Glutamatergic neuron (in vitro differentiated cells): ENCODE measurements at regions not wholly inside any gene's neighbourhood (a gene's known extent, or its start where the extent isn't known, plus 50 kb on each side); places are given as distances from the start of the nearest gene placed in this dataset.
"Not testable (repeated sequence)": the region's sequence is repeated elsewhere in the genome, so short reads cannot be mapped to it uniquely, and the experiment has no call there.

Experiments
- DNase-seq: peaks from one replicate; pipeline ENCODE4 v3.0.0; 2022
- H3K27ac Mint-ChIP-seq: one replicate; pipeline ENCODE4 v1.8.0; 2020; ENCODE audit warnings: mild to moderate bottlenecking, mixed read lengths, inconsistent platforms; ENCODE audit not compliant: unreplicated experiment
- H3K27me3 Mint-ChIP-seq: one replicate; pipeline ENCODE4 v1.8.0; 2020; ENCODE audit warnings: mild to moderate bottlenecking, moderate library complexity, mixed read lengths, inconsistent platforms; ENCODE audit not compliant: unreplicated experiment
- H3K36me3 Mint-ChIP-seq: one replicate; pipeline ENCODE4 v1.8.0; 2020; ENCODE audit warnings: mild to moderate bottlenecking, mixed read lengths, inconsistent platforms; ENCODE audit not compliant: unreplicated experiment
- H3K4me1 Mint-ChIP-seq: one replicate; pipeline ENCODE4 v1.8.0; 2020; ENCODE audit warnings: mild to moderate bottlenecking, low read depth, mixed read lengths, inconsistent platforms; ENCODE audit not compliant: unreplicated experiment
- H3K4me3 Mint-ChIP-seq: one replicate; pipeline ENCODE4 v1.8.0; 2020; ENCODE audit warnings: mild to moderate bottlenecking, mixed read lengths, inconsistent platforms; ENCODE audit not compliant: unreplicated experiment
- H3K9me3 Mint-ChIP-seq: one replicate; pipeline ENCODE4 v1.8.0; 2020; ENCODE audit warnings: mild to moderate bottlenecking, moderate library complexity, mixed read lengths, inconsistent platforms; ENCODE audit not compliant: unreplicated experiment
- CTCF ChIP-seq: fragments of 200-600 bp; sonication (generic); IDR thresholded peaks from one replicate; pipeline ENCODE4 v1.5.0; 2021; ENCODE audit not compliant: partially characterized antibody, unreplicated experiment

- H3K27me3 Mint-ChIP-seq, result not testable (repeated sequence)
These were observed 88.8 kb downstream of the KCNJ18 start for GRCh38 chr17:21780919-21781665.

GRCh38 chr17:21781666-21782024 is 89.3 kb downstream of the KCNJ18 start:
- not testable (repeated sequence) for H3K9me3 Mint-ChIP-seq, DNase-seq, H3K4me1 Mint-ChIP-seq, H3K4me3 Mint-ChIP-seq, H3K36me3 Mint-ChIP-seq, H3K27me3 Mint-ChIP-seq, H3K27ac Mint-ChIP-seq

More at GRCh38 chr17:21780919-21781665, 88.8 kb downstream of the KCNJ18 start:
- not testable (repeated sequence) for H3K36me3 Mint-ChIP-seq, H3K9me3 Mint-ChIP-seq, DNase-seq, H3K4me3 Mint-ChIP-seq, H3K27ac Mint-ChIP-seq, H3K4me1 Mint-ChIP-seq

GRCh38 chr17:21782107-21782506 is 89.8 kb downstream of the KCNJ18 start:
- H3K9me3 Mint-ChIP-seq, result peaks cover 11% of the 10 kb centered on the region
- not testable (repeated sequence) for H3K27me3 Mint-ChIP-seq, H3K27ac Mint-ChIP-seq, H3K36me3 Mint-ChIP-seq, H3K4me1 Mint-ChIP-seq, DNase-seq, H3K4me3 Mint-ChIP-seq

GRCh38 chr17:21782604-21783003 is 90.3 kb downstream of the KCNJ18 start:
- not testable (repeated sequence) for H3K27me3 Mint-ChIP-seq, H3K4me3 Mint-ChIP-seq, DNase-seq, H3K36me3 Mint-ChIP-seq, H3K4me1 Mint-ChIP-seq, H3K27ac Mint-ChIP-seq
- H3K9me3 Mint-ChIP-seq, result peaks cover 12% of the 10 kb centered on the region

GRCh38 chr17:21783017-21783416 is 90.7 kb downstream of the KCNJ18 start:
- H3K36me3 Mint-ChIP-seq, H3K4me1 Mint-ChIP-seq, H3K27me3 Mint-ChIP-seq, H3K4me3 Mint-ChIP-seq, DNase-seq, H3K27ac Mint-ChIP-seq: not testable (repeated sequence)
- H3K9me3 Mint-ChIP-seq, result peaks cover 12% of the 10 kb centered on the region

GRCh38 chr17:21814272-21814671 is 121.9 kb downstream of the KCNJ18 start:
- Mint-ChIP-seq H3K36me3 (peaks cover 16% of the 10 kb centered on the region), H3K9me3 (peaks cover 26% of the 10 kb centered on the region)
- H3K27ac Mint-ChIP-seq, H3K4me3 Mint-ChIP-seq, H3K4me1 Mint-ChIP-seq, H3K27me3 Mint-ChIP-seq, DNase-seq: not testable (repeated sequence)

- Mint-ChIP-seq H3K36me3 (peaks cover 16% of the 10 kb centered on the region), H3K4me3 (no peak overlapping the region), H3K4me1 (no peaks in the 10 kb centered on the region), H3K27ac (no peak overlapping the region), H3K27me3 (peaks cover 5% of the 10 kb centered on the region), H3K9me3 (peaks cover 26% of the 10 kb centered on the region)
- TF ChIP-seq CTCF, result no peak
- no peak for DNase-seq
These were observed 122.5 kb downstream of the KCNJ18 start for GRCh38 chr17:21814776-21815175.

- no peak for DNase-seq
- Mint-ChIP-seq H3K9me3 (peaks cover 26% of the 10 kb centered on the region), H3K4me1 (no peaks in the 10 kb centered on the region), H3K27me3 (peaks cover 5% of the 10 kb centered on the region), H3K4me3 (no peak overlapping the region), H3K36me3 (peaks cover 16% of the 10 kb centered on the region), H3K27ac (no peak overlapping the region)
- no peak for TF ChIP-seq CTCF
These were observed 123.2 kb downstream of the KCNJ18 start for GRCh38 chr17:21815352-21816063.
